Lower leg skin (tissue), 4 donors: ENCODE measurements at regions not wholly inside any gene's neighbourhood (a gene's known extent, or its start where the extent isn't known, plus 50 kb on each side); places are given as distances from the start of the nearest gene placed in this dataset.
"Not testable (repeated sequence)": the region's sequence is repeated elsewhere in the genome, so short reads cannot be mapped to it uniquely, and the experiment has no call there.

Experiments used
- DNase-seq, 2 donors: peaks; one replicate each; pipeline ENCODE4 v3.0.0-alpha.2; 2019; ENCODE audit warnings: low spot score in 2 of 2
- H3K4me3 ChIP-seq: fragments of 200-600 bp; sonication (generic); 2 replicates; pipeline ENCODE4 v1.5.1; 2017; ENCODE audit warnings: mild to moderate bottlenecking, low read depth; ENCODE audit not compliant: poor library complexity, severe bottlenecking
- CTCF ChIP-seq, 3 donors: fragments of 450-650 bp; IDR thresholded peaks; one replicate each; pipeline ENCODE4 v1.5.1; 2016; ENCODE audit warnings: antibody characterized with exemption in 3 of 3, mild to moderate bottlenecking in 3 of 3, moderate library complexity in 2 of 3
- POLR2A ChIP-seq, 2 donors: fragments of 450-650 bp; IDR thresholded peaks; one replicate each; pipeline ENCODE4 v1.6.1; 2016 to 2017; ENCODE audit warnings: antibody characterized with exemption in 2 of 2, mild to moderate bottlenecking in 1 of 2, moderate library complexity in 1 of 2
- WGBS, 2 donors: methylation state at CpG; one replicate each; pipeline ENCODE4 v1.1.5; 2018; 5-methylcytosine and 5-hydroxymethylcytosine counted together
- intact Hi-C: fragments of 100-400 bp; cut with DNase I; formaldehyde crosslinking; loops from one replicate; pipeline ENCODE4 v1.15.0; 2023; ENCODE audit warnings: low total_unique reads

DNA sequence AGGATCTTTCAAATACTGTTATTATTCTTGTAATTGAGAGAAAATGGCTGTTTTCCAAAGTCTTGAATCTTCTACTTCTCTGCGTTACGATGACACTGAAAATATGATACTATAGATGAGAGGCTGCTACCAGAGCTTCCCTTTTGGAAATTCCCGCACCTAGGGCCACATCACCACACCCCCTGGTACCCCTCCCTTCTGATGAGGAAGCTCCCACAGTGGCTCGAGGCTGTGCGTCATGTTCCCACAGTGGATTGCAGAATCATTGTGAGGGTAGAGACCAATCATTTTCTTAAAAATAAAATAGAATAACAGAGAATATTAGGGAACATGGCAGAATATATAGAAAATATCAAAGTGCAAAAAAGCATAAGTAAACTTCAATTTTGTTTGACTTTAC, 268.9 kb upstream of the SMIM21 start:
- intact Hi-C loops, result no loop called here
- TF ChIP-seq POLR2A (IDR thresholded peaks at IDR 0.05) (no peak), CTCF (IDR thresholded peaks at IDR 0.05) (no peak)
- no peak overlapping the region for H3K4me3 ChIP-seq
- WGBS, 2 donors, result 51 to 54% methylated on average over 5 of the region's 5 CpGs
- no peak for DNase-seq

GRCh38 chr18:75694292-75694691, 266.8 kb upstream of the SMIM21 start:
- no peak overlapping the region for H3K4me3 ChIP-seq
- DNase-seq, result no peak
- 62 to 67% methylated on average over 5 of the region's 5 CpGs for WGBS, 2 donors
- TF ChIP-seq CTCF (IDR thresholded peaks at IDR 0.05) (no peak), POLR2A (IDR thresholded peaks at IDR 0.05) (no peak)
- intact Hi-C loops, result no loop called here

DNA sequence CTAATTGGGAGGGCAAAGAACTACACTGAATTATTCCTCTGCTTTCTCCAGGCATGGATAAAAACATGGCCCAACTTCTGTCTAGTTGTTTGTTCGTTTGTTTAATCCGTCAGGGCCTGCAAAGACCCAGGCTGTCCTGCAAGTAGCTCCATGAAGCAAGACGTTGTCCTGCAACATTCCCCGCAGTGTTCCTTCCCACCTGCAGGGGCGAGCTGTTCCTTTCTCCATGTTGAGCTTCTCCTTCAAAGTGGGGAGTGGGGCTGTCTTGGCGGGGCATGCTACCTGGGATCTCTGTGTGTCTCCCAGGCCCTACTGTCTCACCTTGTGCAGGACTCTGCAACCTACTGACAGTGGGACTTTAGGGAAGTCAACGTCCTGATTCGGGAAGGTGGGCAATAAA, 264.0 kb upstream of the SMIM21 start:
- H3K4me3 ChIP-seq, result no peak overlapping the region
- WGBS, 2 donors, result 88 to 91% methylated on average over 8 of the region's 8 CpGs
- intact Hi-C loops, result no loop called here
- TF ChIP-seq POLR2A (IDR thresholded peaks at IDR 0.05) (no peak), CTCF (IDR thresholded peaks at IDR 0.05) (no peak)
- no peak for DNase-seq

DNA sequence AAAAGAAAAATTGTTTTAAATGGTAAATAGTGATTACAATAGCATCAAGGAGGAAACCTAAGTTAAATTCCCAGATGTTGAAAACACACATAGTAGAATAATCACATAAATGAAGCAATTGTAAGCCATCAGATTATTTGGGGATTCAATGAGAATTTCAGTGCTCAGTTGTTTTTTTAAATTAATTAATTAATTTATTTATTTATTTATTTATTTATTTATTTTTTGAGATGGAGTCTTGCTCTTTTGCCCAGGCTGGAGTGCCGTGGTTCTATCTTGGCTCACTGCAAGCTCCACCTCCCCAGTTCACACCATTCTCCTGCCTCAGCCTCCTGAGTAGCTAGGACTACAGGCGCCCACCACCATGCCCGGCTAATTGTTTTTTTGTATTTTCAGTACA, 262.8 kb upstream of the SMIM21 start:
- DNase-seq, intact Hi-C loops, H3K4me3 ChIP-seq: not testable (repeated sequence)
- 96% methylated on average over 3 of the region's 3 CpGs for WGBS, 2 donors

DNA sequence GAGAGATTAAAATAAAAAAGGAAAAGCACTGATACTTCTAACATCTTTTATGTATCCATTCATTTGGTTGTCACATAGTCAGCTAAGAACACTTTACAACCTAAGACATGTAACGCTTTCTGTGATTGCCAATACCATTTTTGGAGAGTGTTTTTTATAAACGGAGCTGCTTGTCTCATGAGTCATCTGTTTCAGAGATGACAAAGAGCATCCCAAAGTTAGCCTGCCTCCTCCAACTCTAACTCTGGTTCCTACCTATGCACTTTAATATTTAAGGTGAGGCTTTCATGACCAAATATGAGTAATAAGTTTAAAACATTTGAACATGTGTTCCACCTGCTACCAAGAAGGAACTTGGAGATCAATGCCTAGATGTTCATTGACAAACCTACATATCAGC, 260.1 kb upstream of the SMIM21 start:
- intact Hi-C loops, result no loop called here
- TF ChIP-seq POLR2A (IDR thresholded peaks at IDR 0.05) (no peak), CTCF (IDR thresholded peaks at IDR 0.05) (no peak)
- 59 to 72% methylated on average over 2 of the region's 2 CpGs for WGBS, 2 donors
- DNase-seq, result no peak
- H3K4me3 ChIP-seq, result no peak overlapping the region

DNA sequence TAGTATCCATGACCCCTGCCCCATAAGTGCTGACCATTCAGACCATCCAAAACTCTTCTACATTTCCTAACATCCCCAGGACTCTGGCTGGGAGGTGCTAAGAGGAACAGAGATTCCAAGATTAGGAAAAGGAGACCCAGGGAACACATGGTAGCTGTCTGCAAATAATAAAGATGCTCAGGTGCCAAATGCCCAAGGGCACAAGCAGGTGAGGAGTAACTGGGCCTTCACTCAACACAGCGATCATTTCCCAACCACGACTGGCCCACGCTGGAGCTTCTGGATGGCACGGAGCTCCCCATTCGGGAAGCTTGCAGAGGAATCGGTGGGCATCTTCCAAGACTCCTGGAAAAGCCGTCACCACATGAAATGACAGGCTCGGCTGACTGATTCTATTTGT, 255.9 kb upstream of the SMIM21 start:
- DNase-seq, result no peak
- WGBS, 2 donors, result 86 to 91% methylated on average over 8 of the region's 8 CpGs
- no peak for TF ChIP-seq CTCF (IDR thresholded peaks at IDR 0.05)
- no peak for TF ChIP-seq POLR2A (IDR thresholded peaks at IDR 0.05)
- H3K4me3 ChIP-seq, result no peak overlapping the region
- intact Hi-C loops, result no loop called here
